ENCODE measurements at regions not wholly inside any gene's neighbourhood (a gene's known extent, or its start where the extent isn't known, plus 50 kb on each side); places are given as distances from the start of the nearest gene placed in this dataset.

DNA sequence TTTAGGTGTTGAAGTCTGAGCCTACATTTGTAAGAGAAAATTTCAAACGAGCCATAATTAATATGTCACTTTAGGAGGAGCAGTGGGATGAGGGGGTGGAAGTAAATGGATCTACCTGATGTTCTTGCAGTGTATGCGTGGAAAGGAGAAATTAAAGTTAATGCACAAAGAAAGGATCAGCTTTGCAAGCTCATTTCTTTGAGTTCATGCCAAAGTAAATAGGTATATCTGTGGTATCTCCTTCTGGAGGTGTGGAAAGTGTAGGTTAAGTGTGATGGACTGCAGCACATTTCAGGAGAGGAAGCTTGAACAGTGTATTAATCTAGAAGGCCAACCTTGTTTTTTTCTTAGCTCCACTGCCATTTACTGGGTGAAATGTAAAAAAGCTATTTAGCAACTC, 307.5 kb upstream of the ZEB2 start:
- Histone ChIP-seq H3K27ac (ENCODE audit: extremely low read depth, low read depth, low read length) (no peak overlapping the region), H3K9me3 (ENCODE audit: control insufficient read depth, insufficient read depth, low read depth, low read length) (no peaks in the 10 kb centered on the region), H3K4me1 (ENCODE audit: control insufficient read depth, insufficient read depth, low read length) (0 out of 2 replicates have a peak, but pooled peaks cover 2% of the 10 kb centered on the region), H3K36me3 (ENCODE audit: control insufficient read depth in 2 of 2, insufficient read depth in 1 of 2, low read length in 2 of 2) (no peaks in the 10 kb centered on the region), H3K4me3 (ENCODE audit: low read depth, low read length) (no peak overlapping the region)
- POLR2A ChIA-PET = no interaction called here
- CTCF ChIA-PET = interaction anchor here (0.6 kb wide), 1 partner anchor 890 kb away, joined by 3 read pairs; no protein-coding TSS in a partner anchor
- TF ChIP-seq EGR2 (tag by site-specific recombination; IDR thresholded peaks at IDR 0.05; ENCODE audit: low read depth) (peak; percentile 93), ZNF221 (tag by site-specific recombination; IDR thresholded peaks at IDR 0.05; ENCODE audit: borderline replicate concordance) (no peak), ZIC2 (tag by site-specific recombination; IDR thresholded peaks at IDR 0.05) (no peak), GLIS1 (tag by site-specific recombination; IDR thresholded peaks at IDR 0.05) (no peak), ZNF660 (tag by site-specific recombination; IDR thresholded peaks at IDR 0.05) (no peak), ZBTB7A (tag by site-specific recombination; IDR thresholded peaks at IDR 0.05; ENCODE audit: low read depth) (no peak), ZNF114 (tag by site-specific recombination; IDR thresholded peaks at IDR 0.05) (no peak), ZNF785 (tag by site-specific recombination; IDR thresholded peaks at IDR 0.05) (no peak), TCF7L2 (IDR thresholded peaks at IDR 0.05; ENCODE audit: borderline replicate concordance, low read depth, low read length) (no peak), ZNF610 (tag by site-specific recombination; IDR thresholded peaks at IDR 0.05; ENCODE audit: borderline replicate concordance) (no peak), ZNF24 (tag by site-specific recombination; IDR thresholded peaks at IDR 0.05) (no peak), ZFHX2 (tag by site-specific recombination; conservative IDR thresholded peaks at IDR 0.05) (peak; percentile 92), ZNF112 (tag by site-specific recombination; IDR thresholded peaks at IDR 0.05) (no peak), RBAK (tag by site-specific recombination; IDR thresholded peaks at IDR 0.05) (no peak), ZNF394 (tag by site-specific recombination; IDR thresholded peaks at IDR 0.05; ENCODE audit: borderline replicate concordance) (no peak), ZNF585B (tag by site-specific recombination; IDR thresholded peaks at IDR 0.05) (no peak), ZNF791 (tag by site-specific recombination; IDR thresholded peaks at IDR 0.05) (no peak), SETDB1 (IDR thresholded peaks at IDR 0.05; ENCODE audit: insufficient read length, low read length) (no peak), ZNF701 (tag by site-specific recombination; IDR thresholded peaks at IDR 0.05) (no peak), ZNF157 (tag by site-specific recombination; IDR thresholded peaks at IDR 0.05) (no peak), ZNF23 (tag by site-specific recombination; IDR thresholded peaks at IDR 0.05; ENCODE audit: borderline replicate concordance) (no peak), ZNF174 (tag by site-specific recombination; IDR thresholded peaks at IDR 0.05) (no peak), MZF1 (tag by site-specific recombination; IDR thresholded peaks at IDR 0.05; ENCODE audit: borderline replicate concordance) (no peak), WT1 (tag by site-specific recombination; IDR thresholded peaks at IDR 0.05) (peak; percentile 29; the same call in 1 of the 2 replicates), ZNF830 (tag by site-specific recombination; IDR thresholded peaks at IDR 0.05; ENCODE audit: low read depth) (no peak), ZSCAN23 (tag by site-specific recombination; IDR thresholded peaks at IDR 0.05) (no peak), ZNF292 (tag by site-specific recombination; IDR thresholded peaks at IDR 0.05; ENCODE audit: borderline replicate concordance, low read depth) (no peak)
- TF ChIP-seq, protein P1, sequence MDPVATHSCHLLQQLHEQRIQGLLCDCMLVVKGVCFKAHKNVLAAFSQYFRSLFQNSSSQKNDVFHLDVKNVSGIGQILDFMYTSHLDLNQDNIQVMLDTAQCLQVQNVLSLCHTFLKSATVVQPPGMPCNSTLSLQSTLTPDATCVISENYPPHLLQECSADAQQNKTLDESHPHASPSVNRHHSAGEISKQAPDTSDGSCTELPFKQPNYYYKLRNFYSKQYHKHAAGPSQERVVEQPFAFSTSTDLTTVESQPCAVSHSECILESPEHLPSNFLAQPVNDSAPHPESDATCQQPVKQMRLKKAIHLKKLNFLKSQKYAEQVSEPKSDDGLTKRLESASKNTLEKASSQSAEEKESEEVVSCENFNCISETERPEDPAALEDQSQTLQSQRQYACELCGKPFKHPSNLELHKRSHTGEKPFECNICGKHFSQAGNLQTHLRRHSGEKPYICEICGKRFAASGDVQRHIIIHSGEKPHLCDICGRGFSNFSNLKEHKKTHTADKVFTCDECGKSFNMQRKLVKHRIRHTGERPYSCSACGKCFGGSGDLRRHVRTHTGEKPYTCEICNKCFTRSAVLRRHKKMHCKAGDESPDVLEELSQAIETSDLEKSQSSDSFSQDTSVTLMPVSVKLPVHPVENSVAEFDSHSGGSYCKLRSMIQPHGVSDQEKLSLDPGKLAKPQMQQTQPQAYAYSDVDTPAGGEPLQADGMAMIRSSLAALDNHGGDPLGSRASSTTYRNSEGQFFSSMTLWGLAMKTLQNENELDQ (tag by site-specific recombination; IDR thresholded peaks at IDR 0.05; ENCODE audit: low read depth) = no peak
- TF ChIP-seq, protein P2, sequence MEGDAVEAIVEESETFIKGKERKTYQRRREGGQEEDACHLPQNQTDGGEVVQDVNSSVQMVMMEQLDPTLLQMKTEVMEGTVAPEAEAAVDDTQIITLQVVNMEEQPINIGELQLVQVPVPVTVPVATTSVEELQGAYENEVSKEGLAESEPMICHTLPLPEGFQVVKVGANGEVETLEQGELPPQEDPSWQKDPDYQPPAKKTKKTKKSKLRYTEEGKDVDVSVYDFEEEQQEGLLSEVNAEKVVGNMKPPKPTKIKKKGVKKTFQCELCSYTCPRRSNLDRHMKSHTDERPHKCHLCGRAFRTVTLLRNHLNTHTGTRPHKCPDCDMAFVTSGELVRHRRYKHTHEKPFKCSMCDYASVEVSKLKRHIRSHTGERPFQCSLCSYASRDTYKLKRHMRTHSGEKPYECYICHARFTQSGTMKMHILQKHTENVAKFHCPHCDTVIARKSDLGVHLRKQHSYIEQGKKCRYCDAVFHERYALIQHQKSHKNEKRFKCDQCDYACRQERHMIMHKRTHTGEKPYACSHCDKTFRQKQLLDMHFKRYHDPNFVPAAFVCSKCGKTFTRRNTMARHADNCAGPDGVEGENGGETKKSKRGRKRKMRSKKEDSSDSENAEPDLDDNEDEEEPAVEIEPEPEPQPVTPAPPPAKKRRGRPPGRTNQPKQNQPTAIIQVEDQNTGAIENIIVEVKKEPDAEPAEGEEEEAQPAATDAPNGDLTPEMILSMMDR (tag by site-specific recombination; IDR thresholded peaks at IDR 0.05) = no peak
- TF ChIP-seq, protein P3, sequence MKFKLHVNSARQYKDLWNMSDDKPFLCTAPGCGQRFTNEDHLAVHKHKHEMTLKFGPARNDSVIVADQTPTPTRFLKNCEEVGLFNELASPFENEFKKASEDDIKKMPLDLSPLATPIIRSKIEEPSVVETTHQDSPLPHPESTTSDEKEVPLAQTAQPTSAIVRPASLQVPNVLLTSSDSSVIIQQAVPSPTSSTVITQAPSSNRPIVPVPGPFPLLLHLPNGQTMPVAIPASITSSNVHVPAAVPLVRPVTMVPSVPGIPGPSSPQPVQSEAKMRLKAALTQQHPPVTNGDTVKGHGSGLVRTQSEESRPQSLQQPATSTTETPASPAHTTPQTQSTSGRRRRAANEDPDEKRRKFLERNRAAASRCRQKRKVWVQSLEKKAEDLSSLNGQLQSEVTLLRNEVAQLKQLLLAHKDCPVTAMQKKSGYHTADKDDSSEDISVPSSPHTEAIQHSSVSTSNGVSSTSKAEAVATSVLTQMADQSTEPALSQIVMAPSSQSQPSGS (tag by site-specific recombination; IDR thresholded peaks at IDR 0.05; ENCODE audit: low read depth) = no peak
- TF ChIP-seq, protein P4, sequence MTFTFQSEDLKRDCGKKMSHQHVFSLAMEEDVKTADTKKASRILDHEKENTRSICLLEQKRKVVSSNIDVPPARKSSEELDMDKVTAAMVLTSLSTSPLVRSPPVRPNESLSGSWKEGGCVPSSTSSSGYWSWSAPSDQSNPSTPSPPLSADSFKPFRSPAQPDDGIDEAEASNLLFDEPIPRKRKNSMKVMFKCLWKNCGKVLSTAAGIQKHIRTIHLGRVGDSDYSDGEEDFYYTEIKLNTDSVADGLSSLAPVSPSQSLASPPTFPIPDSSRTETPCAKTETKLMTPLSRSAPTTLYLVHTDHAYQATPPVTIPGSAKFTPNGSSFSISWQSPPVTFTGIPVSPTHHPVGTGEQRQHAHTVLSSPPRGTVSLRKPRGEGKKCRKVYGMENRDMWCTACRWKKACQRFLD (tag by site-specific recombination; IDR thresholded peaks at IDR 0.05) = no peak
- TF ChIP-seq, protein P5, sequence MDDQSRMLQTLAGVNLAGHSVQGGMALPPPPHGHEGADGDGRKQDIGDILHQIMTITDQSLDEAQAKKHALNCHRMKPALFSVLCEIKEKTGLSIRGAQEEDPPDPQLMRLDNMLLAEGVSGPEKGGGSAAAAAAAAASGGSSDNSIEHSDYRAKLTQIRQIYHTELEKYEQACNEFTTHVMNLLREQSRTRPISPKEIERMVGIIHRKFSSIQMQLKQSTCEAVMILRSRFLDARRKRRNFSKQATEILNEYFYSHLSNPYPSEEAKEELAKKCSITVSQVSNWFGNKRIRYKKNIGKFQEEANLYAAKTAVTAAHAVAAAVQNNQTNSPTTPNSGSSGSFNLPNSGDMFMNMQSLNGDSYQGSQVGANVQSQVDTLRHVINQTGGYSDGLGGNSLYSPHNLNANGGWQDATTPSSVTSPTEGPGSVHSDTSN (CRISPR knock-in tag; IDR thresholded peaks at IDR 0.05) = no peak

Measured in HEK293 (cell line).